CD14-positive monocyte (primary cell): ENCODE measurements at regions not wholly inside any gene's neighbourhood (a gene's known extent, or its start where the extent isn't known, plus 50 kb on each side); places are given as distances from the start of the nearest gene placed in this dataset.

Experiments
- DNase-seq, 3 donors: peaks; one replicate each; pipeline ENCODE4 v3.0.0-alpha.2; 2011 to 2022
- H2AFZ ChIP-seq: 2 replicates; pipeline ENCODE4 v1.6.0; 2012; ENCODE audit warnings: mild to moderate bottlenecking, low read depth, low read length, inconsistent platforms; ENCODE audit not compliant: insufficient read depth, poor library complexity, severe bottlenecking
- H3K27ac ChIP-seq, 2 donors: 1 replicate in 1 of 2; 2 replicates in 1 of 2; pipeline ENCODE4 v1.5.1; 2012 to 2013; ENCODE audit warnings: low read length in 2 of 2, control low read depth in 1 of 2, inconsistent platforms in 1 of 2, low read depth in 1 of 2, mild to moderate bottlenecking in 1 of 2
- H3K27me3 ChIP-seq, 2 donors: one replicate each; pipeline versions ENCODE4 v1.6.0 to v1.6.1; 2011 to 2013; ENCODE audit warnings: low read length in 2 of 2; ENCODE audit not compliant: control insufficient read depth in 2 of 2, insufficient read depth in 2 of 2
- H3K36me3 ChIP-seq, 2 donors: replicated peaks in 1 of 2; 1 replicate in 1 of 2; 2 replicates in 1 of 2; pipeline versions ENCODE4 v1.5.1 to v1.6.1; 2012 to 2013; ENCODE audit warnings: low read length in 2 of 2, control low read depth in 1 of 2, inconsistent platforms in 1 of 2, mild to moderate bottlenecking in 1 of 2; ENCODE audit not compliant: insufficient read depth in 2 of 2, control insufficient read depth in 1 of 2
- H3K4me1 ChIP-seq, 2 donors: 1 replicate in 1 of 2; 2 replicates in 1 of 2; pipeline versions ENCODE4 v1.5.1 to v1.6.1; 2012 to 2013; ENCODE audit warnings: low read length in 2 of 2, control low read depth in 1 of 2, inconsistent platforms in 1 of 2, mild to moderate bottlenecking in 1 of 2, moderate library complexity in 1 of 2; ENCODE audit not compliant: insufficient read depth in 2 of 2, control insufficient read depth in 1 of 2
- H3K4me2 ChIP-seq: replicated peaks from 2 replicates; pipeline ENCODE3; 2012; ENCODE audit warnings: low read length, moderate library complexity, mild to moderate bottlenecking; ENCODE audit not compliant: poor library complexity, severe bottlenecking; ENCODE audit errors: extremely low read depth
- H3K4me3 ChIP-seq, 3 experiments: fragments of 200-600 bp in 1 of 3; sonication (generic) in 1 of 3; replicated peaks in 1 of 3; 1 replicate in 2 of 3; 2 replicates in 1 of 3; pipeline ENCODE4 v1.5.1; 2011 to 2013; ENCODE audit warnings: low read length in 3 of 3, mild to moderate bottlenecking in 3 of 3, control low read depth in 2 of 3, low read depth in 2 of 3, inconsistent platforms in 1 of 3, moderate library complexity in 1 of 3
- H3K79me2 ChIP-seq: 2 replicates; pipeline ENCODE4 v1.6.0; 2012; ENCODE audit warnings: mild to moderate bottlenecking, control low read depth, inconsistent platforms, low read length, moderate library complexity; ENCODE audit not compliant: insufficient read depth
- H3K9ac ChIP-seq: 2 replicates; pipeline ENCODE4 v1.6.0; 2017; ENCODE audit warnings: low read length, mild to moderate bottlenecking; ENCODE audit not compliant: insufficient read depth, poor library complexity, severe bottlenecking
- H3K9me3 ChIP-seq, 2 donors: replicated peaks in 1 of 2; 1 replicate in 1 of 2; 2 replicates in 1 of 2; pipeline versions ENCODE4 v1.5.1 to v1.6.1; 2012 to 2013; ENCODE audit warnings: low read length in 2 of 2, control low read depth in 1 of 2; ENCODE audit not compliant: control insufficient read depth in 1 of 2, insufficient read depth in 1 of 2
- H4K20me1 ChIP-seq: 2 replicates; pipeline ENCODE4 v1.6.0; 2012; ENCODE audit warnings: mild to moderate bottlenecking, low read length, control low read depth, moderate library complexity; ENCODE audit not compliant: insufficient read depth
- H3K27ac Mint-ChIP-seq, 7 donors: one replicate each; pipeline ENCODE4 v1.8.0; 2020; ENCODE audit warnings: mild to moderate bottlenecking in 7 of 7, mixed read lengths in 7 of 7, moderate library complexity in 6 of 7, inconsistent platforms in 2 of 7
- H3K27me3 Mint-ChIP-seq, 3 donors: one replicate each; pipeline ENCODE4 v1.8.0; 2021 to 2022; ENCODE audit warnings: low read depth in 3 of 3, mild to moderate bottlenecking in 3 of 3, mixed read lengths in 3 of 3, moderate library complexity in 3 of 3, inconsistent platforms in 1 of 3
- H3K36me3 Mint-ChIP-seq, 2 donors: one replicate each; pipeline ENCODE4 v1.8.0; 2020; ENCODE audit warnings: mixed read lengths in 2 of 2, inconsistent platforms in 1 of 2, mild to moderate bottlenecking in 1 of 2
- H3K4me1 Mint-ChIP-seq: one replicate; pipeline ENCODE4 v1.8.0; 2020; ENCODE audit warnings: mild to moderate bottlenecking, mixed read lengths
- H3K4me3 Mint-ChIP-seq, 2 donors: one replicate each; pipeline ENCODE4 v1.8.0; 2020; ENCODE audit warnings: mild to moderate bottlenecking in 2 of 2, mixed read lengths in 2 of 2, moderate library complexity in 1 of 2
- H3K9me3 Mint-ChIP-seq, 7 donors: one replicate each; pipeline ENCODE4 v1.8.0; 2020 to 2022; ENCODE audit warnings: mixed read lengths in 7 of 7, mild to moderate bottlenecking in 6 of 7, moderate library complexity in 6 of 7, inconsistent platforms in 2 of 7
- CTCF ChIP-seq: fragments of 200-600 bp; IDR thresholded peaks from one replicate; pipeline ENCODE4 v1.8.0; 2022; ENCODE audit warnings: antibody characterized with exemption, mild to moderate bottlenecking
- WGBS: methylation state at CpG from one replicate; pipeline ENCODE4 v1.1.5; 2013; ENCODE audit warnings: missing lambda C conversion rate; ENCODE audit not compliant: insufficient coverage; 5-methylcytosine and 5-hydroxymethylcytosine counted together
- intact Hi-C, 2 donors: fragments of 100-400 bp; cut with micrococcal nuclease; formaldehyde crosslinking; loops; one replicate each; pipeline versions ENCODE4 v1.15.0 to v1.15.1; 2023

DNA sequence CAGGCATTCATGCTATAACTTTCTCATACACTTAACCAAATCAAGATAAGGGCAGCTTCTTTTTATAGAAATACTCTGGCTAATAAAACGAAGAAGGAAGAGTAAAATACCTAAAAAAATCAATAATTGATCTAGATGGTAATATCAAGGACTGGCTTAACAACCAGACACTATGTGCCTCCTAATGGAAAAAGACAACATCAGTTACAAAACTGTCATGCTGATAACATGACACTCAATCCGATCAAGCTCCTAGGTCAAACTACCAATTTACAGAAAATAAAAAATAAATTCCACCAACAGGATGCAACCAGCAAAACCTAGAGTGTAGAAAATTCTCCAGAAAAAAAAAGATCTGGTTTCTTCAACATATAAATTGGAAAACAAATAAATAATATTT, 634.6 kb downstream of the IGSF11 start:
- no peak for TF ChIP-seq CTCF
- no peaks in the 10 kb centered on the region for H3K4me1 Mint-ChIP-seq
- intact Hi-C loops: no loop called here
- H3K27me3 Mint-ChIP-seq: no peaks in the 10 kb centered on the region
- H3K27ac Mint-ChIP-seq: no peak overlapping the region
- DNase-seq: no peak
- Histone ChIP-seq H3K36me3 (no peaks in the 10 kb centered on the region), H3K9ac (no peak overlapping the region), H3K27ac (no peak overlapping the region), H3K9me3 (peaks cover 0 to 4% of the 10 kb centered on the region in 2 donors), H3K27me3 (no peaks in the 10 kb centered on the region), H4K20me1 (no peaks in the 10 kb centered on the region), H3K4me3 (no peak overlapping the region), H3K4me1 (no peaks in the 10 kb centered on the region), H3K79me2 (no peaks in the 10 kb centered on the region), H3K4me2 (no peak overlapping the region), H2AFZ (no peak overlapping the region)
- H3K9me3 Mint-ChIP-seq: peaks cover 0 to 3% (median 0%) of the 10 kb centered on the region in 7 donors
- no CpG with 5 or more reads among the region's 2 CpGs for WGBS
- no peaks in the 10 kb centered on the region for H3K36me3 Mint-ChIP-seq
- no peak overlapping the region for H3K4me3 Mint-ChIP-seq

DNA sequence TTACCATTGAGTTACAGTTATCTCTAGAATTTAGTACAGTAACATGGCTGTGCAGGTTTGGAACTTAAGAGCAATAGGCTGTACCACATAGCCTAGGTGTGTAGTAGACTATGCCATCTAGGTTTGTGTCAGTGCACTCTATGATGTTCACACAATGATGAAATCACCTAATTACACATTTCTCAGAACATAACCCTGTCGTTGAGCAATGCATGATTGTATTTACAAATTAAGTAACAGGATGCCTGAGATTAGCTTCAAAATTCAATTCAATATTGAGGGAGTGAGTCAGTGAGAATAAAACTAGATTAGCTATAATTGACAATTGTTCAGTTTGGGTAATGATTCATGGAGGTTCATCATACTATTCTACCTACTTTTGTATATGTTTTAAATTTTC, 633.8 kb downstream of the IGSF11 start:
- Histone ChIP-seq H3K27ac (no peak overlapping the region), H4K20me1 (no peaks in the 10 kb centered on the region), H3K4me2 (no peak overlapping the region), H3K27me3 (no peaks in the 10 kb centered on the region), H2AFZ (no peak overlapping the region), H3K36me3 (no peaks in the 10 kb centered on the region), H3K4me1 (no peaks in the 10 kb centered on the region), H3K79me2 (no peaks in the 10 kb centered on the region), H3K9me3 (peaks cover 3 to 4% of the 10 kb centered on the region in 2 donors), H3K9ac (no peak overlapping the region), H3K4me3 (no peak overlapping the region)
- H3K27me3 Mint-ChIP-seq: no peaks in the 10 kb centered on the region
- intact Hi-C loops: no loop called here
- H3K9me3 Mint-ChIP-seq: peaks cover 0 to 3% (median 0%) of the 10 kb centered on the region in 7 donors
- no peak for DNase-seq
- no CpG with 5 or more reads among the region's 1 CpG for WGBS
- no peaks in the 10 kb centered on the region for H3K36me3 Mint-ChIP-seq
- no peak overlapping the region for H3K4me3 Mint-ChIP-seq
- no peaks in the 10 kb centered on the region for H3K4me1 Mint-ChIP-seq
- no peak overlapping the region for H3K27ac Mint-ChIP-seq
- no peak for TF ChIP-seq CTCF
